ENCODE measurements at regions not wholly inside any gene's neighbourhood (a gene's known extent, or its start where the extent isn't known, plus 50 kb on each side); places are given as distances from the start of the nearest gene placed in this dataset.

GRCh38 chr12:39671898-39672875 is 52.6 kb upstream of the ABCD2 start:
- TF ChIP-seq, protein P1, sequence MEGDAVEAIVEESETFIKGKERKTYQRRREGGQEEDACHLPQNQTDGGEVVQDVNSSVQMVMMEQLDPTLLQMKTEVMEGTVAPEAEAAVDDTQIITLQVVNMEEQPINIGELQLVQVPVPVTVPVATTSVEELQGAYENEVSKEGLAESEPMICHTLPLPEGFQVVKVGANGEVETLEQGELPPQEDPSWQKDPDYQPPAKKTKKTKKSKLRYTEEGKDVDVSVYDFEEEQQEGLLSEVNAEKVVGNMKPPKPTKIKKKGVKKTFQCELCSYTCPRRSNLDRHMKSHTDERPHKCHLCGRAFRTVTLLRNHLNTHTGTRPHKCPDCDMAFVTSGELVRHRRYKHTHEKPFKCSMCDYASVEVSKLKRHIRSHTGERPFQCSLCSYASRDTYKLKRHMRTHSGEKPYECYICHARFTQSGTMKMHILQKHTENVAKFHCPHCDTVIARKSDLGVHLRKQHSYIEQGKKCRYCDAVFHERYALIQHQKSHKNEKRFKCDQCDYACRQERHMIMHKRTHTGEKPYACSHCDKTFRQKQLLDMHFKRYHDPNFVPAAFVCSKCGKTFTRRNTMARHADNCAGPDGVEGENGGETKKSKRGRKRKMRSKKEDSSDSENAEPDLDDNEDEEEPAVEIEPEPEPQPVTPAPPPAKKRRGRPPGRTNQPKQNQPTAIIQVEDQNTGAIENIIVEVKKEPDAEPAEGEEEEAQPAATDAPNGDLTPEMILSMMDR (conservative IDR thresholded peaks at IDR 0.05), result no peak
- no peak for TF ChIP-seq EZH2 (IDR thresholded peaks at IDR 0.05; ENCODE audit: low read depth)
